HG02610 (cell line): ENCODE measurements at regions not wholly inside any gene's neighbourhood (a gene's known extent, or its start where the extent isn't known, plus 50 kb on each side); places are given as distances from the start of the nearest gene placed in this dataset.

Experiments used
- ATAC-seq: cut with Tn5 transposase; IDR thresholded peaks from one replicate; pipeline ENCODE4 v1.9.1; 2021; ENCODE audit warnings: mild to moderate bottlenecking, moderate library complexity; ENCODE audit not compliant: unreplicated experiment

- no peak for ATAC-seq
These were observed 116.4 kb downstream of the TM9SF2 start for GRCh38 chr13:99617474-99618255.

GRCh38 chr13:99614465-99614885 lies 113.2 kb downstream of the TM9SF2 start:
- ATAC-seq = peak; percentile 47
